DND-41 (cell line): ENCODE measurements at regions not wholly inside any gene's neighbourhood (a gene's known extent, or its start where the extent isn't known, plus 50 kb on each side); places are given as distances from the start of the nearest gene placed in this dataset.

Experiments
- CTCF ChIP-seq: IDR thresholded peaks from 2 replicates; pipeline ENCODE4 v1.5.1; 2012; ENCODE audit warnings: borderline replicate concordance, low read length, moderate library complexity, mild to moderate bottlenecking; ENCODE audit not compliant: poor library complexity, severe bottlenecking; ENCODE audit errors: extremely low read depth
- EZH2 ChIP-seq: IDR thresholded peaks from 3 replicates; pipeline ENCODE4 v1.6.1; 2012; ENCODE audit warnings: borderline replicate concordance, low read depth, mild to moderate bottlenecking, moderate library complexity, low read length, inconsistent platforms; ENCODE audit not compliant: severe bottlenecking

- TF ChIP-seq CTCF (no peak), EZH2 (no peak)
Observed at GRCh38 chr2:133657591-133657990, 89.3 kb upstream of the NCKAP5 start.
